ENCODE measurements at regions not wholly inside any gene's neighbourhood (a gene's known extent, or its start where the extent isn't known, plus 50 kb on each side); places are given as distances from the start of the nearest gene placed in this dataset.

DNA sequence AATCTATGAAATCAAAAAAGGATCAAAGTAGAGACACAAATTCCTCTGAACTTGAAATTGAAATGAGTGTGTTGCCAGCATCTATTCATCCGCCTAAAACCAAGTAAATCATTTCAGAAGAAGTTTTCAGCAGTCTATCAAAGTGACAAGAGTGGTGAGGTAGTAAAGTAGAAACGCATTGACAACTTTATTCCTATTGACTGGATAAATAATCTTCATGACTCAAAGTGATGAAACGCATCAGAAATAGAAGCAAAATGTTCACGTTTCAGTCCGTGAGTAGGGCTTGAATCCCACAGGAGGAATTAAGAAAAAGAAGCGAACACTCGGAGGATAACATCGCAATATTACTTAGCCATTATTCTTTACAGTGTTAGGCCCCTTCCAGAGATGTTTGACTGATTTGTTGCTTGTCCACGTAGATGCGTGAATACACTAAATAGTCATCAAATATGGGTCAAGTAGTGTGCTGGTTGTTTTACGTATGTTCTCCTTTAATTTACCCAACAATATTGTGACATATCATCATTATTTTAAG lies 314.4 kb downstream of the PLK2 start:
- no peak for DNase-seq

DNA sequence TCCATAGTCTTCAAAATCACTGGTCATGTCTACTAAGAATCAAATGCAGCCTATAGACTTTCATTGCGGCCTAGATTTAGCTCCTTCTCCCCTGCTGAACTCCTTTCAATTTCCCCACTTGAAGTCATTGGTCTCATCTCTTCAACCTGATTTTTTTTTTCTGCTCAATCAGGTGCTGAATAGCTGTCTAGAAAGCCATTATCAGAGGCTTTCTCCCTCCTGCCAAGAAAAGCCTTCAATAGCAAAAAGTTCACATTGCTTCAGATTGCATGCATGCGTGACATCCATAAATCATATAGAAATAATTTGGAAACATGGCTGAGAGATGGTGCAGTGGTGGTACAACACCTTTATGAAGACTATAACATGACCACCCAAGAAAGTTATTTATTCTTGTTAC lies 316.2 kb downstream of the PLK2 start:
- DNase-seq = no peak

DNA sequence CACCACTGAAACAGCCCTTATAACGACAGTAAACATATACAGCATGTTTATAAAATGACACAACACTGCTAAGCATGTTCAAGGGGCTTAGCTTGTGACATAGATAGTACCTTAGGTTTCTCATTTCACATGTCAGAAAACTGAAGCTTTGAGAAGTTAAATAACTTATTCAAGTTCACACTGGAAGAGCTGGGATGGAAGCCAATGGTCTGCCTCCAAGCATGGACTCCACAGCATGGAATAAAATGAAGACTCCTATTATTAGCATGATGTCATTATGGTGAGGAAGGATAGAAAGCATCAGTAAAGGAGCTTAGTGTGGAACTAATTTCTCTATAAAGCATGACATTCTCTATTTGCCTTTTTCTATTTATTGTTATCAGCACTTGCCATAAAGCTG lies 316.7 kb downstream of the PLK2 start:
- no peak for DNase-seq

DNA sequence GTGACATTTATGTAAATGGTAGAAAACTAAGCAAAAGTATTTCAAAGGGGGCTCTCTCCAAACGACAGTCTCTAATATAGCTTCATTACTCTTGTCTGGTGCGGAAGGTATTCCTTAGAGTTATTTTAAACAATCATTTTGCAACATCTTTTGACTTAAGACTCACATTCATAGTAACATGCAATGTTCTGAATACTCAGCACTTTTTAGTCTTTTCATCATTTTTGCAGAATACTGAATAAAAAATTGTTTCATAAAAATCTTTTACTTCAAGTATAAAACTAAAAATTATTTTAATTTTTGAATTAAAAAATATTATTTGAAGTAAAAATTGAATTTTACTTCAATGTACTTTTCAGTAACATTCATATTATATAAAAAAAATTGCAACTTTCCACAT lies 321.1 kb downstream of the PLK2 start:
- DNase-seq = no peak

DNA sequence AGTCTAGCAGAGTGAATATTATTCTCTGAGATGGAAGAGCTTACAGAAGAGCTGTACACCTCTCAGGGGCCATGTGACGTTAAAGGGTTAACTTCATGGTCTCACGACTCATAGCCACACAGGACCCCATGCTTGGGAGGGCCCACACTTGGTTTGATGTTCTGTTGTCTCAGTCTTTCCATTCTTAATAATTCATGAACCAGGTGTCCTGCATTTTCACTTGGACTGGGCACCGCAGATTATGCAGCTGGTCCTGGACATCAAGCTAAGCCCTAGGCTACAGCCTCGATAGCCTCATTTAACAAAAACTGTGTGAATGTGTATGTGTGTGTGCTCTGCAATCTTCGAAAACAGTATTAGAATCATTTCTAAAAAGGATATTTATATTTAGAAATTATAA lies 323.5 kb downstream of the PLK2 start:
- DNase-seq = no peak

DNA sequence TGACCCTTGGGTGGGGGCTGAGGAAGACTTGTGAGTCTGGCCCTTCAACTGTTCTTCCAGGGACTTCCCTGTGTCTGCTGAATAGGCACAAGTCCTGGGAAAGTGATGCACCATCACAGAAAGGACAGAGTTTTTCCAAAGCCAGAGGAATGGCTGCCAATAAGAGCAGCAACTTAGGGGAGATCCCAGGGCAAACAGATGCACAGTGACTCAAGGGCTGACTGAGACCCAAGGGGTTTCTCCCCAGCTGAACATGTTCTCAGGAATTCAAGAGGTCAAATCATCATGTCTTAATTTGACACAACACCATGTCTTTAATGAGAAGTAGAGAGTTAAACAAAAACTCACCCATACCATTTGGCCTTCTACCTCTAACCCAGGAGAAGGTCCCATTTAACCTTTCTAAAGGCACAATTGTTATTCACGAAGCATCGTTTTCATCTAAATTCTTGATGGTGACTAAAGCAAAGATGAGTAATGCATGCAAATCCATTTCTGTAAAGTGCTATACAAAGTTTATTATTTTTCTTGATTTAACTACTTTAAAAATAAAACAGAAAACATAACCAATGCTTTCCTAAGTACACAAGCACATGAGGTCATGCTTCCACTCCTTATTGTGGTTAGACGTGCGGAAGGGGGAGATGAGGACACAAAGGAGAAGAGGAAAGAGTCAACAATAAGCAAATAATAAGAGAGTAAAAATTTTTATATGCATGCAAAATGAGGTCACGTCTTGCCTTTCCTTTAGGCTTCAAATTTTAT lies 324.1 kb downstream of the PLK2 start:
- no peak for DNase-seq

DNA sequence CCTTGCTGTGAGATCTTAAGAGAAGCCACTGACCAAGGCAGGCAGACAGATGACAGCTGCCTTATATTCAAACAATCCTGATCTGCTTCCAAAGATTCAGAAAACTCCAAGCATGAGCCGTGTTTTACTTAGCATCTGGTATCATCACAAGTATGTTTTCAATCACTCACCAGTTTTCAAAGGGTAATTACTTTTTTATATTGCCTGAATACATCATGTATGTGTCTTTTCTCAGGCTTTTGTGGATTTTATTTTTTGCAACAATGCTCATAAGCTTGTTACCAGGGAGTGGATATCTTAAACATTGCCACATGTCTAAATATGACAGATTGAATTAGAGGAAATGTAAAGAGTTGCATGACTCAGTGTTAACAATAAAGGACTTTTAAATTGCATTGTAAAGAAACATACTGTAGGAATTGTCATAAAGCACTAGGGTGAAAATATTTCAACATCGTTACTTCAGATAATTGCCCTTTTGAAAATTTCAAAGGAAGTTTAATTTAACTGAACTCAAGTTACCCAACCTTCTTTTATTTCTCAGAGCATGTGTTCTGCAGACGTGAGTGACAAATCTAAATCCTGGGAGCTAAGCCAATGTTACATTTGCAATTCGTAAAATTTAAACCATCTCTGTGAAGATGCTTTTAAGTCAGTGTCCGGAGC lies 326.1 kb downstream of the PLK2 start:
- no peak for DNase-seq

DNA sequence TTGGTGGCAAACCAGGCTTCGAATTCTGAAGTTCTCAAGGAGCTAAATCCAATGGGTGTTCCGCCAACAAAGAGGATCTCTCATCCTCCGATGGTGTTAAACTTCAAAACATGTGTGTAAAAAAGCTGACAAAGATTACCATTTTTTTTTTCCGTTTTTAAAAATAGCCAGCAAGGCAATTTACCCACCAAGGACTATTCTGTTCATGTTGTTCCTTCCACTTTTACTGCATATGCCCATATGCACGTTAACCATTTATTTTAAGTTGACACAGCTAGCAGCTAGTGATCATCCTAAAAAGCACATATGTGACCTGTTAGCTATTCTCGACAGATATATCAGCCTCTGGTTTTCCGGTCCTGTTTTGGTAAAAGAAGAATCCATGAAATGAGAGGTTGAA lies 326.7 kb downstream of the PLK2 start:
- no peak for DNase-seq

DNA sequence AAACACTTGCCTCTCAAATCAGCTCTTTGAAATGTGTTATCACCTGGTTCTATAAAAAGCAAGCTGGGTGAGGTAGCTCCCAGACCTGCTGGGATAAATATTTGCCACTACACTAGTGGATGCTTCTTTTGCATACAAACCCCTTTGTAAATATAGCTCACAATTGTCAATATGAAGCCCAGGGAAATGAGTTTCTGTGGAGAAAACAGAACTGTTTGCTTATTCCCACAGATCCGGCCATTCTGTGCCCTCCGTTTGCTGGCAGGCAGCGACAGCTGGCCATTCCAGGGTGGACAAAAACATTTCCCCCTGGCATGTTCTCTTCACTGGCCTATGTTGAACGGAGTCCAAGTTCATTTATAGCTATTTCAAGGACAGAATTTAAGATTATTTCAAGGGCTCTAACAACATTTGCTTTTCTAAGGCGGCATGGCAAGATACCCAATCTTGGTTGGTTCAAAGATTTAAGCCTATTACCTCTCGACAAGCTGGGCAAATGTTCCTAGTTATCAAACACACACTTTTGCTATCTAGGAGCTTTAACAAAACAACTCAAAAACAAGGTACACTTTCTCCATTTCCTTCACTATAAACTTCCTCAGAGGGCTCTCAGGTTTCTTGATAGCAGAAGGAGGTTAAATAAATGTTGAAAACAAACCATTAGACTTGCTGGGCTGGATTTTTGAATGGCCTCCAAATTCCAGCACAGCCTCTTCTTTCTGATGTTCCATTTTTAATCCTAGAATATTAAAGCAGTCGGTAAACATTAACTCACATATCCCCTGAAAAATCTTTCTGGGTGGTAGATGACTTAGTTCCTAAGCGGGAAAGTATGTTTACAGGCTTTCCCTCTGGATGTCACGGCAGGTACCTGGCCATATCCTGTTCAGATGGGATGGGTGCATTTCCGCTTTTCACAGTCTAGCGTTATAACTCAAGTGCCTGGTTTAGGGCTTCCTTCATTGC lies 332.3 kb downstream of the PLK2 start:
- no peak for DNase-seq

DNA sequence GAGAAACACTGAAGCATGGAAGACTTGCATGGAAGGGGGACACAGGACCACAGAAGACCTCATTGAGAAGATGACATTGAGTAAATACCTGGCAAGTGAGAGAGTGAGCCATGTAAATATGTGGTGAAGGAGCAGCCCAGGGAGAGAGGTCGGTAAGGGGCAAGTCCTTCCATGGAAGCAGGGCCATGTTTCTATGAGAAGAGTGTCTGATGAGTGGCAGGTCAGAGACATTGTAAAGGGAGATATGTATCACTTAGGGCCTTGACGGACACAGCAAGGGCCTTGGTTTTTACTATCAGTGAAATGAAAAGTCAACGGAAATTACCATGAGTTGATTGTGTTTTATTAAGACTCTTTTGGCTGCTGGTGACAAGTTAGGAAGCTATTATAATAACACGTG lies 336.4 kb downstream of the PLK2 start:
- DNase-seq = no peak

DNA sequence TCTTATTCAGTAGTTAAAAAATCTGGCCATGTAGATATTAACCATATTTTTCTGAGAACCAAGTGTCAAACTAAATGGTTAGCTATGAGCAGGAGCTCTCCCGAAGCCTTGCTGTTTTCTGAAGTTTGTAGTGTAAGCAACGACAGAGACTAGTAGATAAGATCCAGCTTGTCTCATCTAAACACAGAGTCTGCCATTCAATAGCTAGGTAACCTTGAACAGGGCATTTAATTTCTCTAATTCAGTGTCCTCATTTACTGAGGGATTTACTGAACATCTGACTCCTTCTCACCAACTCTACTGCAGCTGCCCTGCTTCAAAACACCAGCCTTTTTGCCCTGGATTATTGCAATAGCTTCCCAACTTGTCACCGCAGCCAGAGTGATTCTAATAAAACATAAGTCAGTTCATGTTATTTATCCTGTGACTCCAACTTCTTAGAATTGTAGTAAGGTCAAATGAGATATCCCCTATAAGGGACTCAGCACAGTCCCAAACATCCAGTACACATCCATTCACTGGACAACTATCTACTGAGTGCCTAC lies 337.0 kb downstream of the PLK2 start:
- DNase-seq = no peak

DNA sequence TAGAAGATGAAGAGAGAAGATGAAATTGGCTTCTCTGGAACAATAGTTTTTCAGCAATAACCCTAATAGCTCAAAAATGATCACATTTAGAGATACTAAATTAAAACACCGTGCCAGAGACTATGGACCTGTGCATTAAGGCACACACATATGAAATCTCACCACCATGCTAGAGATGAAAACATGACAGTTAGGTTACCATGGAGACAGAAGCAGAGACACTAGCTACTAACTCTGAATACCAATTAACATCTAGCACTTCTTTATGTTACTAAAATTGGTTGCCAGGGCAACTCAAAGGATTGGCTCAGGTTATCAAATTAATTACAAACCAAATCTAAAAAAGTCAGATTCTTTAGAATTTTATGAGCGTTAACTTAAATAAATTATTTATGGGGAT lies 337.7 kb downstream of the PLK2 start:
- DNase-seq = no peak

DNA sequence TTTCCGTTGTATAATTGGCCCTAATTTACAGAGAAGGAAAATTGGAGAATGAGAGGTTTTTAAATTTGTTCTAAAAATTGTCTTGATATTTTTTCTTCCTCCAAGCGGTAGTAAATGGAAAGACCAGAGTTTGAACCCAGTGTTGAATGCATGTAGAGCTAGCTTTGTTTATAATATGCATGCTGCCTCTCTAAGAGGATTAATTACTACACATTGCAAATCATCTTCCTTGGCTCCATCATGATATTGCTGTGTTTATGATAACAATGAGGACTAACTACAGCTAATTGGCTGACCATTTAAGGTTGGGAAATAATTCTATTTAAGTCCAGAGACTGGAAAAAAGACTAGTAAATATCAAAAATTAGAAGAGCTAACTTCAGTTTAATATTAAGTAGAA lies 338.5 kb downstream of the PLK2 start:
- no peak for DNase-seq

DNA sequence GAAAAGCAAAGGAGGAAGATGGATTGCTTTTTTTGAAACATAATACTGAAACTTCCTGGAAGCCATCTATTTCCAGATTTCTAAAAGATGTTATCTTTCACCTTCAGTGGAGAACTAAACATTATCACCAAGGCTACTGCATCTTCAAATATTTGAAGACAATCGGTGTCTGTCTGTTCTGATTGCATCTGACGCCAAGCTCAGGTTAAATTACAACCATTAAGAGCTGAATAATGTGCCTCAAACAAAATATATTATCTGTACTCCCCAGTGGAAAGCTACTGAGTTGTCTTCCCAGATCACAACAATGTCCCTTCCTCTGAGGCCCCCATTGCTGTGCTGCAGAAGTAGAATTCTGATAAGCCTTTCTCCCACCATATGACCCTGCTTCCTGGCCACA lies 342.3 kb downstream of the PLK2 start:
- DNase-seq = no peak

DNA sequence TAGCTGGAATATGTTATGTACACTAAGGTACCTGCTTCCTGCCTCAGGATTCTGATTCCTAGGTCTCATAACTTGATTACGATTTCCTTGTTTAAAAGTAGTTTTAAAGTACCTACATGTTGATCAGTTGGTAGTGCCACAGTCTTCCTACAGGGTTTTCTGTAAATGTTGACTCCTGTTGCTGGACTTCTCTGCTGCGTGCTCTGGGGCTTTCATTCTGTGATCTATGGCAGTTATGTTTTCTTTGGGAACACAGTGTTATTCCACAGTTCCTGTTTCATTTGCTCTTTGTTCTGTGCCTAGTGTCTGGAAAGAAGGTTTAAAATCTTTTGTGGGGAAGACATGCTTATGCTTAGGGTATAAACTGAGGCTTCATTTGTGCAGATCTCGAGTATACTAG lies 343.5 kb downstream of the PLK2 start:
- DNase-seq = no peak

DNA sequence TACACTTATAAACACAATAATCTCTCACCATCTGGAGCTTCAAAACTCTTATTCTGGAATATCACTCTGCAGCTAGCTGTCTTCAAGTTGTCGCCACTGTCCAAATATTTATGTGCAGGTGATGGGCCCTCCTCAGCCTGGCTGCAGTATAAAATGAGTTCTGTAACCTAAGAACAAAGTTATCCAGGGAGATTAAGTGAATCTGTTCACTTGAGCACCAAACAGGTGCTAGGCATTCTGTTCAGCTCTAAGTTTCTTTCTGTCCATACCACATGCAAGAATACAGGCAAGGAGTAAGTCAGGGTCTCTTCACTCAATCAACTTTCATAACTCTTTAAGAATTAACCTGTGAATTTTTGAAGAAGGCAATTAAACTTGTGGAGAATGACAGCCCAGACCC lies 344.1 kb downstream of the PLK2 start:
- no peak for DNase-seq

DNA sequence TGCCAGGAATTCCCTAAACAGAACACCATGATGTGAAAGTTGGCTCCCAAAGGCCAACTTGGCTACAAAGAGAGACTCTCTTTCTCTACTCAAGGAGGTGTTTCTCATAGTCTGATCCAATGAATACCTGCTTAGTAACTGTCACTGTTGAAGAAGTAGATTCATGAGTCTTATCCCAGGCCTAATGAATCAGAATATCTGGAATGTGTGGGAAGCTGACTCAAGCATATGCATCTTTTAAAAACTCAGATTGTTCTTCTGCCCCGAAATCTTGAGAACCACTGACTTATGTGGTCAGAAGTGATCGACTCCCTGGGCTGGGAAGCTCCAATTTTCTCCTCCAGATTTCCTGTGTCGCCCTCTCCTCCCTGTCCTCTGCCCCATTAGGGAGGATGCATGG lies 345.6 kb downstream of the PLK2 start:
- no peak for DNase-seq

DNA sequence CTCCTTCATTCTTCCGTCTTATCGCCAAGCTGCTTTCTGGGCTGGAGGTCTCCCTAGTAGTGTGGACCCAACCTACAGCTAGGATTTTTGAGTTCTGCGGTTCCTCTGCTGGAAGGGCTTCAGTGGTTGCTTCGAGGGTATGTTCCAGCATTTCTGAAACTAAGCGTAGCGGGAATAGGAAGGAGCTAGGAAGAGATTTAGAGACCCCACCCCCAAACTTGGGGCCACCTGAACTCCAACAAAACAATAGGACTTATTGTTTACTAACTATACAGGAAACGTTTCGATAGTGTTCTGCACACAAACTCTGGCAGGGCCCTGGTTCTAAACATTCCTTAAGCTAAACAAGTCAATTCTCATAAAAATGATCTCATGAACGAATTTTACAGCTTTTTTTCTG lies 346.7 kb downstream of the PLK2 start:
- no peak for DNase-seq

DNA sequence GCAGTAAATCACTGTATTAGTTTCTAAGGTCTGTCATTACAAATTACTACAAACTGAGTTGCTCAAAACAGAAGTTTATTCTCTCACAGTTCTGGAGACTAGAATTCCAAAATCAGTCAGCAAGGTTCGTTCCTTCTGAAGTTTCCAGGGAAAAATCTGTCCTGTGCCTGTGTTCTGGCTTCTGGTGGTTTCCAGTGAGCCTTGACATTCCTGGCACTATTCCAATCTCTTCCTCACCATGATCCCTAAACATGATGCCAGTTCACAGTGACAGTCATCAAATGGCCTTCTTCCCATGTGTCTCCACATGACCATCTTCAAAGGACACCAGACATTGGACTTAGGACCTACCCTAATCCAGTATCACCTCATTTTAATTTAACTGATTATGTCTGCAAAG lies 351.4 kb downstream of the PLK2 start:
- DNase-seq = no peak

DNA sequence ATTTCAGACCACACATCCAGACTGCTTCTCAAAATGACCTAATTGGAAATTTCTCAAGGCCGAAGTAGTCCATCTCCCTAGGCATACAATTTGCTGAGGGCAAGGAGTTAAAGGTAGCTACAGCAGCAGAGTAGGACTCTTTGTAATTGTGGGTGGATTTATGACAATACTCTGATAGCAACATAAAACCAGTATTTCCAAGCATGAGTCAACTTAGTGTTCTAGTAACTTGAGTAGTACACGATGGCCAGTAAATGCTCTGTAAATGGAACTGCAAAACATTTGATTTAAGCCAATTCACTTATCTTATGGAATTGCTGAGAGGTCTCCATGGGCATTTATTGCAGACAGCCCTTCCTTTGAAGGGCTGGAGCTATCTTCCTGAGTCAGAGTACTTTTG lies 352.2 kb downstream of the PLK2 start:
- no peak for DNase-seq

DNA sequence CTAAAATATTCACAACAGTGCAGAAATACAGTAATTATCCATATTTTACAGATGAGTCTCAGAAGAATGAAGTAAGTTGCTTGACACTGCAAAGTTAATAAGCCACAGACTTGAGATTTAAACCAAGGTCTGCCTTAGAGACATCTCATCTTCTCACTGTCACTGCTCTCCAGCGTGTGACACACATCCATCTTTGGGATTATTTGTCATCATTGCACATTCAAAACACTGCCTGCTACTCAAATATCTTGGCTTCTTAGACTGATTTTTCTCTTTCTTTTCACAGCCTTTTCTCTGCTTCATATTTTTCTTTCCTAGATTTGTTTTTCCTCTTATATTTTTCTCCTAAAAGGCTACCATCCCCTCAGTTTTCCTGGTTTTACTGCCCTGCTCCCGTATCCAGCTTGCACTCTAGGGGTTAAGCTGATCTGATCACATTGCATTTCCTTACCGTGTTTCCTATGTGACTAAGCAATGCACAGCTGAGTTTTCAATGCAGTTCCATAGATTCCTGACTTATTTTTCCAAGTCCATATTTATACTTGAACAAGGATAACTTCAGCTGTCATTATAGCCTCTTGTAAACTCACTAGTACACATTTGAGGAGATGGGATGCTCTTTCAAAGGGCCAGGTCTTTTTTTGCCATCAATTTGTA lies 353.0 kb downstream of the PLK2 start:
- no peak for DNase-seq

DNA sequence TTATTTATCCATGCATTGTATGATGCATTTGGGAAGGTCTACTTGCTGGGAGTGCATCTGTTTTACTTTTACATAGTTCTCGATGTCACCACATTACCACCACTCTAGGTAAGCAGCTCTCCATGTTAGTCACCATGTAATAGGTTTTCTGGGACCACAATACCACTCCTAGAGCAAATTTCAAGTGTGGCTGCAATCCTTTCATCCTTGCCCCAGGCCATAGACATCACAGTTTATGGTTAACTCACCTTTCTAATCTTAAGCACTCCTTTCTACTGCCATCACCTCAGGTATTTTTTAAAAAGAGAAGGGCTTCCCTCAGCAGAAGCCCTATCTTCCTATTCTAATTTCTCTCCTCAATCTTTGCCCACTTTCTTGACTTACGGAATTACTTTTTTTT lies 354.1 kb downstream of the PLK2 start:
- DNase-seq = no peak

Measured in C1 segment of cervical spinal cord (tissue), 14 donors.